ENCODE measurements at regions not wholly inside any gene's neighbourhood (a gene's known extent, or its start where the extent isn't known, plus 50 kb on each side); places are given as distances from the start of the nearest gene placed in this dataset.

GRCh38 chr13:111515307-111515617 lies 194.8 kb downstream of the TEX29 start:
- Histone ChIP-seq H4K20me1 (ENCODE audit: insufficient read depth, low read length) (no peaks in the 10 kb centered on the region), H3K79me2 (ENCODE audit: insufficient read depth, low read length) (no peaks in the 10 kb centered on the region), H3K27me3 (ENCODE audit: insufficient read depth, low read length) (no peaks in the 10 kb centered on the region), H3K9me3 (ENCODE audit: low read depth, low read length) (no peaks in the 10 kb centered on the region), H2AFZ (ENCODE audit: low read length) (no peak overlapping the region), H3K4me2 (ENCODE audit: insufficient read depth, low read length) (no peak overlapping the region), H3K27ac (ENCODE audit: low read depth, low read length) (no peak overlapping the region), H3K36me3 (ENCODE audit: insufficient read depth, low read length) (no peaks in the 10 kb centered on the region), H3K4me1 (ENCODE audit: insufficient read depth, low read length) (no peaks in the 10 kb centered on the region), H3K4me3 (ENCODE audit: insufficient read depth, low read length) (no peak overlapping the region)
- DNase-seq (ENCODE audit: insufficient read length, low spot score, missing footprints) = no peak
- TF ChIP-seq CTCF (IDR thresholded peaks at IDR 0.05; ENCODE audit: extremely low read depth, low read depth, low read length) = no peak

DNA sequence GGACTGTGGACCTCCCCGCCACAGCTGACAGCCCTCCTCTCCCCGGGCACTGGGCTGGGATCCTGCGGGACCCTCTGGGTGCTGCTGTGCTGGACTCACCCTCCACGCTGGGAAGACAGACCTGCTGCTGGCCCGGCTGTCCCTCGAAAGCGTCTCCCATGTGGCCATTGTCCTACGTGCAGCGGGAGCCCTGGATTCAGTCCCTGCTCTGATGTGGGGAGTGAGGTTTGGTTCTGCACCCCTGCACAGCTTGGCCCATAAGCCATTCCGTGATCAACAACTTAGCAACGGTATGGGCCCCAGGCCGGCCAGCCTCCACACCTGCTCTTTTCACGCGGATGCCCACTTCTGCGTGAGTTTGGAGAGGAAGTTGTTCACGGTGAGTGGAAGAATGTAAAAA lies 195.2 kb downstream of the TEX29 start:
- H3K9me3 ChIP-seq (ENCODE audit: low read depth, low read length) = no peaks in the 10 kb centered on the region
- H2AFZ ChIP-seq (ENCODE audit: low read length) = no peak overlapping the region

GRCh38 chr13:111516712-111517640 lies 196.5 kb downstream of the TEX29 start:
- no peaks in the 10 kb centered on the region for H3K36me3 ChIP-seq (ENCODE audit: insufficient read depth, low read length)
- H2AFZ ChIP-seq (ENCODE audit: low read length) = no peak overlapping the region
- TF ChIP-seq CTCF (IDR thresholded peaks at IDR 0.05; ENCODE audit: extremely low read depth, low read depth, low read length) = no peak
- no peaks in the 10 kb centered on the region for H3K4me1 ChIP-seq (ENCODE audit: insufficient read depth, low read length)
- H3K9me3 ChIP-seq (ENCODE audit: low read depth, low read length) = no peaks in the 10 kb centered on the region
- no peak overlapping the region for H3K4me3 ChIP-seq (ENCODE audit: insufficient read depth, low read length)
- no peak for DNase-seq (ENCODE audit: insufficient read length, low spot score, missing footprints)
- H3K27me3 ChIP-seq (ENCODE audit: insufficient read depth, low read length) = no peaks in the 10 kb centered on the region
- peak overlapping the region; percentile 28 for H3K4me2 ChIP-seq (ENCODE audit: insufficient read depth, low read length)
- H4K20me1 ChIP-seq (ENCODE audit: insufficient read depth, low read length) = no peaks in the 10 kb centered on the region
- H3K79me2 ChIP-seq (ENCODE audit: insufficient read depth, low read length) = no peaks in the 10 kb centered on the region
- no peak overlapping the region for H3K27ac ChIP-seq (ENCODE audit: low read depth, low read length)

More for the DNA sequence above, 195.2 kb downstream of the TEX29 start:
- H4K20me1 ChIP-seq (ENCODE audit: insufficient read depth, low read length) = no peaks in the 10 kb centered on the region
- no peaks in the 10 kb centered on the region for H3K27me3 ChIP-seq (ENCODE audit: insufficient read depth, low read length)
- no peak overlapping the region for H3K4me3 ChIP-seq (ENCODE audit: insufficient read depth, low read length)
- no peak for TF ChIP-seq CTCF (IDR thresholded peaks at IDR 0.05; ENCODE audit: extremely low read depth, low read depth, low read length)
- no peaks in the 10 kb centered on the region for H3K36me3 ChIP-seq (ENCODE audit: insufficient read depth, low read length)
- H3K79me2 ChIP-seq (ENCODE audit: insufficient read depth, low read length) = no peaks in the 10 kb centered on the region
- DNase-seq (ENCODE audit: insufficient read length, low spot score, missing footprints) = no peak
- no peak overlapping the region for H3K4me2 ChIP-seq (ENCODE audit: insufficient read depth, low read length)
- no peak overlapping the region for H3K27ac ChIP-seq (ENCODE audit: low read depth, low read length)
- H3K4me1 ChIP-seq (ENCODE audit: insufficient read depth, low read length) = no peaks in the 10 kb centered on the region

GRCh38 chr13:111517641-111518010 lies 197.2 kb downstream of the TEX29 start:
- Histone ChIP-seq H4K20me1 (ENCODE audit: insufficient read depth, low read length) (no peaks in the 10 kb centered on the region), H3K79me2 (ENCODE audit: insufficient read depth, low read length) (no peaks in the 10 kb centered on the region), H3K4me1 (ENCODE audit: insufficient read depth, low read length) (no peaks in the 10 kb centered on the region), H3K4me3 (ENCODE audit: insufficient read depth, low read length) (no peak overlapping the region), H2AFZ (ENCODE audit: low read length) (no peak overlapping the region), H3K27ac (ENCODE audit: low read depth, low read length) (no peak overlapping the region), H3K9me3 (ENCODE audit: low read depth, low read length) (no peaks in the 10 kb centered on the region), H3K36me3 (ENCODE audit: insufficient read depth, low read length) (no peaks in the 10 kb centered on the region), H3K4me2 (ENCODE audit: insufficient read depth, low read length) (no peak overlapping the region), H3K27me3 (ENCODE audit: insufficient read depth, low read length) (no peaks in the 10 kb centered on the region)
- TF ChIP-seq CTCF (IDR thresholded peaks at IDR 0.05; ENCODE audit: extremely low read depth, low read depth, low read length) = no peak
- DNase-seq (ENCODE audit: insufficient read length, low spot score, missing footprints) = no peak
